NCI-H2171 (cell line): ENCODE measurements at regions not wholly inside any gene's neighbourhood (a gene's known extent, or its start where the extent isn't known, plus 50 kb on each side); places are given as distances from the start of the nearest gene placed in this dataset.
"Not testable (repeated sequence)": the region's sequence is repeated elsewhere in the genome, so short reads cannot be mapped to it uniquely, and the experiment has no call there.

Source experiments
- DNase-seq: peaks from one replicate; lab custom pipeline; 2025; lab: John Stamatoyannopoulos, UW

- no peak for DNase-seq
These were observed 328.9 kb upstream of the PPP2R3A start for GRCh38 chr3:135636596-135636995.

- DNase-seq, result no peak
These were observed 328.5 kb upstream of the PPP2R3A start for GRCh38 chr3:135637013-135637412.

- DNase-seq, result no peak
These were observed 323.8 kb upstream of the PPP2R3A start for GRCh38 chr3:135641761-135642160.

DNA sequence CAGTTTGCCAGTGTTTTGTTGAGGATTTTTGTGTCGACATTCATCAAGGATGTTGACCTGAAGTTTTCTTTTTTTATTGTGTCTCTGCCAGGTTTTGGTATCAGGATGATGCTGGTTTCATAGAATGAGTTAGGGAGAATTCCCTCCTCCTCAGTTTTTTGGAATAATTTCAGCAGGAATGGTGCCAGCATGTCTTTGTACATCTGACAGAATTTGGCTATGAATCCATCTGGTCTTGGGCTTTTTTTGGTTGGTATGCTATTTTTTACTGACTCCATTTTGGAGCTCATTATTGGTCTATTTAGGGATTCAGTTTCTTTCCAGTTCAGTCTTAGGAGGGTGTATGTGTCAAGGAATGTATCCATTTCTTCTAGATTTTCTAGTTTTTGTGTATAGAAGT is 320.0 kb upstream of the PPP2R3A start:
- DNase-seq, result no peak

DNA sequence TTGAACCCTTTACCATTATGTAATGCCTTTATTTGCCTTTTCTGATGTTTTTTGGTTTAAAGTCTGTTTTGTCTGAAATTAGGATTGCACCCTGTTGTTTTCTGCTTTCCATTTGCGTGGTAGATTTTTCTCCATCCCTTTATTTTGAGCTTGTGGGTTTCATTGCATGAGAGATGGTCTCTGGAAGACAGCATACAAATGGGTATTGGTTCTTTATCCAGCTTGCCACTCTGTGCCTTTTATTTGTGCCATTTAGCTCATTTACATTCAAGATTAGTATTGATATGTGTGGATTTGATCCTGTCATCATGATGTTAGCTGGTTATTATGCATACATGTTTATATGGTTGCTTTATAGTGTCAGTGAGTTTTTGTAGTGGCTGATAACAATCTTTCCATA is 318.7 kb upstream of the PPP2R3A start:
- no peak for DNase-seq

DNA sequence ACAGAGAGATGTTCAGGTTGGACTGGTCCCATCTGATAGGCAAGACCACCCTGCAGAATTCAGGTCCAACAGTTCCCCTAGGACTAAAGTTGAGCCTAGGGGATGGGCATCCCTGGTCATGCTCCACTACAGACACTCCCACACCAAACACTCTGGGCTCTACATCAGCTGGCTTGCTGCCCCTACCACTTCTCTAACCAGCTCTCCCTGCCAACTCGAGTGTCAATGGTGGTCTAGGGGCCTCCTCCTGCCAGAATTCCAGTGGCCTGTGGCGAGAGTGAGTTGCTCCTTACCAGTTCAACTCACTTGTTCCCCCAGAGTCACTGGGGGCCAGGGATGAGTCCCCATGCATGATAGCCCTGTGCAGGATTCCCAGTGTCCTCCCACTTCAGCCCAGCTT is 316.2 kb upstream of the PPP2R3A start:
- DNase-seq, result no peak

DNA sequence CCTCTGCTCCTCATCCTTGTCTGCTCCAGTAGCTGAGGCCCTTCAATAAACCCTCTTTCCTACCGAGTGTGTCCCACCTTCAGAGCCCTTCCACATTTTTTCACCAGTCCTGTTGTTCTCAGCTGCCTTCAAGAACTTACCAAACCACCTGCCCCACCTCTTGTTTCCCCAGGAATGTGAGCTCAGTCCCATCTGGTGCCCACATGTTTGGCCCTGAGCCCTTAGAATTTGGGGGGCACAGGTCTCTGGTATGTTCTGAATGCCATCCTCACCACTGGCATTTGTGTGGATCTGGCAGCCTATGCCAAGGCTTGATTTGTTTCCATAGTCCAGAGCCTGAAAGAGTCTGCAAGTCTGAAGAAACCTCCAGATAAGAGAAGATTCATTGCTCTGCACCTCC is 315.2 kb upstream of the PPP2R3A start:
- no peak for DNase-seq

GRCh38 chr3:135652388-135652787 is 313.1 kb upstream of the PPP2R3A start:
- DNase-seq, result no peak

DNA sequence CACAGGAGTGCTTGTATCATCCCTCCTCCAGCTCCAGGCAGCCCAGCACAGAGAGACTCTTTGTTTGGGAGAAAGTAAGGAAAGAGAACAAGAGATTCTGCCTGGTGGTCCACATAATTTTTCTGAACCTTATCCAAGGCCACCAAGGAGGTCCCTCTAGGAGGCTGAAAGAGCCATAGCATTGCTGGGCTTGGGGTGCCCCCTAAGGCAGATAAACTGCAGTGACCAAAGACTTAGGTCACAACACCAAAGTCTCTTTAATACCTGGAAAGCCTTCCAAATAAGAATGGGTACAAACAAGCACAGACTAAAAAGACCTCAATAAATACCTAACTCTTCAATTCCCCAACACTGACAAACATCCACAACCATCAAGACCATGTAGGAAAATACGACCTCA is 310.2 kb upstream of the PPP2R3A start:
- no peak for DNase-seq

DNA sequence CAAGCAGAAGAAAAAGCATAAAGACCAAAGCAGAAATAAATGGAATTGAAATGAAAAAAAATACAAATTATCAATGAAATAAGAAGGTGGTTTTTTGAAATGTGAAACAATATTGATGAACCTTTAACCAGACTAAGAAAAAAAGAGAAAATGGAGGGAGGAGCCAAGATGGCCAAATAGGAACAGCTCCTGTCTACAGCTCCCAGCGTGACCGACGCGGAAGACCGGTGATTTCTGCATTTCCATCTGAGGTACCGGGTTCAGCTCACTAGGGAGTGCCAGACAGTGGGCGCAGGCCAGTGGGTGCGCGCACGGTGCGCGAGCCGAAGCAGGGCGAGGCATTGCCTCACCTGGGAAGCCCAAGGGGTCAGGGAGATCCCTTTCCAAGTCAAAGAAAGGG is 307.1 kb upstream of the PPP2R3A start:
- not testable (repeated sequence) for DNase-seq

DNA sequence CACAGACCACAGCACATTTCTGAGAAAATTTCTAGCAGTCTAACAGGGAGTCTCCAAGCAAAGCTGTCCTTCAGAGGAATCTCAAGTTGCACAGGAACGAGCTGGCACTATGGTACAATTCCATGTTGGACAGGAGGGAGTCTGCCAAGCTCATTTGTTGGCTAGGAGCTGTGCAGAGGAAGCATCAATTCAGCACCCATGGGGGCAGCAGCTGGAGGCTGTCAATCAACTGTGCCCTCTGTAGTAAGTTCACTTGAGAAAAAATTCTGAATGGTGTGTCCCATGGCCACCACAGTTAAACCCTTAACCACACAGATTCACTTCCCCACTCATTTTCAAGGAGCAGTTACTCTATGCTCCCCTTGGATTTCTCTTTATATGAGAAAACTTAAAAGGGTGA is 298.5 kb upstream of the PPP2R3A start:
- DNase-seq, result no peak

DNA sequence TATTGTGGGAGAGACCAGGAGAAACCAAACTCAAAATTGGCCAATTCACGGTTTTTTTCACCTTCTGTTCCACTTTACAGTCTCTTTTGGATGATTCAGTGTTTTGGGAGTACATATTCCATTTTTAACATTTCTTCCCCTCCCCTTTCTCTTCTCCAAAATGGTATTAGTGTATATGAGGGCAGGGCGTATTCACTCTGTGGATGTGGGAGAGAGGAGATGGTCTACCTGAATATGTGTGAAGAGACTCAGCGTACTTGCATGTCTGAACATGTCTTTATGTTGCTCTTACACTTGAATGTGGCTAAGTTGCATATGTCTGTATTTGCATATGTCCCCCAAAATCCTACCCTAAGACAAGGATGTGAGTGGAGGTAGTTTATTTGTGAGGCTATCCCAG is 291.0 kb upstream of the PPP2R3A start:
- DNase-seq, result no peak

GRCh38 chr3:135678386-135678785 is 287.1 kb upstream of the PPP2R3A start:
- no peak for DNase-seq

- no peak for DNase-seq
These were observed 277.5 kb upstream of the PPP2R3A start for GRCh38 chr3:135688003-135688402.

DNA sequence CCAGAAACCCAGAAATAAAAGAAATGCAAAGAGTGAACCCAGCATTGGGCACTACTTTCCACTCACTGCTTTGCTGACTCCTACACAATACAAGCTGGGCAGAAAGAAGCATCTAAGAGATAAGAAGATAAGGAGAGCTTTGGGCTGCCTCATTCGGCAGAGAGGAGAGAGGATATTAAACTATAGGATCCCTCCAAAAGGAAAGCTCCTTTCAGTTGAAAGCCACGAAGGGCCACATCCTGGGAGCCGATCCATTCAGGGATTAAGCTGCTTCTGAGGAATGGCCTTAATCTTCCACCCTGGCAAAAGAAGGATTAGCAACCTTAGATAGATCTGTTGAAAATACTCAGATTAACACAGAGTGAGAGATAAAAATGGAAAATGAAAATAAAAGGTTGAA is 274.9 kb upstream of the PPP2R3A start:
- DNase-seq, result no peak

- DNase-seq, result no peak
These were observed 274.3 kb upstream of the PPP2R3A start for GRCh38 chr3:135691240-135691639.

DNA sequence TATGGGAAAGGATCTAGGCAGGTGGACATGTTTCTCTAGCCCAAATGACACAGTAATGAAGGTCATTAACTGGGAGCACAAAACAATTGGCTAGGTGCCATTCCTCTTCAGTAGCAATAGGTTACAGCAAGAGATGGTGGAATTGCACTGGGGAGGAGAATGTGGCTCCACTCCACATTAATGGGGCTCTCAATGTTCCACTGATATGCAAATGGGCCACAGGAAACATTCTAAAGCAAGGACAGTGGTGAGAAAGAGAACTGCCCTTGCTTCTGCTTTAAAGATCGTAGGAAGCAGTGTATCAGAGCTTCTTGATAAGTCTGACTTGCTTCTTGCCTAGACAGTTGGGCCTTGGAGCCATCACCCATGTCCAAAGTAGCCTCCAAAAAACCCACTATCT is 271.4 kb upstream of the PPP2R3A start:
- DNase-seq, result no peak

DNA sequence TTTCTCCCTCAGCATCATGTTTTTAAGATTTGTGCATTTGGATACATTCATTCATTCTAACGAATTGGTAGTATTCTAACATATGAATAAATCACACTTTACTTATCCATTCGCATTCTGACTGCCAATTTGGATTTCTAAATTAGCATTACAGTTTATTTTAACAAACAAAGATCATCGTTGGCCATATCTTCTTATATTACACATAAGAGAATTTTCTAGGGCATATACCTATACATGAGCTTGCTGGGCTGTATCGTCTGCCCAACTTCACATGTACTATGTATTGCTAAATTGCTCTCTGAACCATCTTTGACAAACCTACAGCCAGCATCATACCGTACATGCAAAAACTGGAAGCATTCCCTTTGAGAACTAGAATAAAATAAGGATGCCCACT is 265.8 kb upstream of the PPP2R3A start:
- DNase-seq, result no peak

- DNase-seq, result peak; percentile 36
These were observed 258.7 kb upstream of the PPP2R3A start for GRCh38 chr3:135706758-135707375.

GRCh38 chr3:135719449-135719848 is 246.1 kb upstream of the PPP2R3A start:
- no peak for DNase-seq

DNA sequence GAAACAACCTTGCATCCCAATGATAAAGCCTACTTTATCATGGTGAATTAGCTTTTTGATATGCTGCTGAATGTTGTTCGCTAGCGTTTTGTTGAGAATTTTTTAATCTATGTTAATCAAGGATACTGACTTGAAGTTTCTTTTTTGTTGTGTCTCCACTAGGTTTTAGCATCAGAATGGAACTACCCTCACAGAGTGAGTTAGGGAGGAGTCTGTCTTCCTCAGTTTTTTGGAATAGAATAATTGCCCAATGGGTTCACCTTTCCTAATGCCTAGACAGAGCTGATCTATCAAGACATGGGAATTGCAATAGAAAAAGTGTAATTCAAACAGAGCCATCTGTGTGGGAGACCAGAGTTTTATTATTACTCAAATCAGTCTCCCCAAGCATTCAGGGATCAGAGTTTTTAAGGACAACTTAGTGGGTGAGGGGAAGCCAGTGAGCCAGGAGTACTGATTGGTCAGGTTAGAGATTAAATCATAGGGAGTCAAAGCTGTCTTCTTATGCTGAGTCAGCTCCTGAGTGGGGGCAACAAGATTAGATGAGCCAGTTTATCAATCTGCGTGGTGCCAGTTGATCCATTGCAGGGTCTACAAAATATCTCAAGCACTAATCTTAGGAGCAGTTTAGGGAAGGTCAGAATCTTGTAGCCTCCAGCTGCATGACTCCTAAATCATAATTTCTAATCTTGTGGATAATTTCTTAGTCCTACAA is 237.4 kb upstream of the PPP2R3A start:
- DNase-seq, result no peak

GRCh38 chr3:135731546-135731945 is 234.0 kb upstream of the PPP2R3A start:
- DNase-seq, result no peak

GRCh38 chr3:135736740-135737139 is 228.8 kb upstream of the PPP2R3A start:
- no peak for DNase-seq

DNA sequence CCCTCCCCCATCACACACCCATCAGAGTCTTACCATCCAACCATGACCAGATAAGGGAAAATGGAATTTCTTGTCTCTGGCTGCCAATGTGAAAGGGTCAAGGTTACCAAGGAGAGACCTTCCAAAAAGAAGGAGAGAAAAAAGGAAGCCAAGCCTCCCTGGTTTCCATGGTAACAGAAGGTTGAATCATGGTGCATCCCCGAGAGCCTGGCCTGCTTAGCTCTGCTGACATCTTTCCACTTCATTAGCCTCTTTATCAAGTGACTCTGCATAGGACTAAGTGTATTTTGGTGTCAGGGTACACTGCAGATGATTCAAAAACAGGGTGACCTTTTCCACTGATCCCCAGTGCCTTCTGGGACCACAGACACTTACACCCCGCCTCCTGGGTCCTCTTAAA is 225.7 kb upstream of the PPP2R3A start:
- DNase-seq, result no peak
